ENCODE measurements at regions not wholly inside any gene's neighbourhood (a gene's known extent, or its start where the extent isn't known, plus 50 kb on each side); places are given as distances from the start of the nearest gene placed in this dataset.

GRCh38 chr2:2600366-2600765 is 269.3 kb upstream of the MYT1L start:
- Histone ChIP-seq H3K23ac (ENCODE audit: low read depth, low read length) (no peak overlapping the region), H3K9me3 (ENCODE audit: control insufficient read depth, insufficient read depth, low read length) (peaks cover 22% of the 10 kb centered on the region; the same call in 1 of the 2 replicates), H2AK9ac (replicated peaks; ENCODE audit: low read depth, low read length, poor library complexity) (no peak overlapping the region), H2AFZ (replicated peaks; ENCODE audit: low read length, poor library complexity) (no peak overlapping the region), H2BK20ac (ENCODE audit: low read depth, low read length) (no peak overlapping the region), H2BK120ac (ENCODE audit: low read depth, low read length) (no peak overlapping the region), H3K27me3 (ENCODE audit: control insufficient read depth, insufficient read depth, low read length) (no peaks in the 10 kb centered on the region), H3K9ac (ENCODE audit: low read depth, low read length) (no peak overlapping the region), H3K56ac (ENCODE audit: extremely low read depth, insufficient read depth, low read length) (no peak overlapping the region), H3K79me1 (ENCODE audit: low read depth in 1 of 2, low read length in 2 of 2) (no peaks in the 10 kb centered on the region), H4K20me1 (ENCODE audit: insufficient read depth, low read length) (no peaks in the 10 kb centered on the region), H3K4ac (ENCODE audit: low read depth, low read length) (no peak overlapping the region), H3K14ac (replicated peaks; ENCODE audit: low read depth, low read length) (no peak overlapping the region), H3K18ac (ENCODE audit: low read depth, low read length) (no peak overlapping the region), H3K4me1 (ENCODE audit: control insufficient read depth, insufficient read depth, low read length) (no peaks in the 10 kb centered on the region), H4K8ac (ENCODE audit: low read depth in 2 of 2, low read length in 2 of 2) (no peak overlapping the region), H3K4me3 (ENCODE audit: insufficient read depth, low read depth, low read length) (no peak overlapping the region), H2AK5ac (ENCODE audit: low read depth, low read length) (no peak overlapping the region), H2BK5ac (ENCODE audit: low read depth, low read length, poor library complexity, severe bottlenecking) (no peak overlapping the region), H3K27ac (ENCODE audit: insufficient read depth, low read length) (no peak overlapping the region), H2BK15ac (ENCODE audit: low read depth, low read length) (no peak overlapping the region), H4K91ac (ENCODE audit: insufficient read depth, low read depth, low read length) (no peak overlapping the region), H3K36me3 (ENCODE audit: control insufficient read depth, insufficient read depth, low read length) (no peaks in the 10 kb centered on the region), H3K9me1 (ENCODE audit: insufficient read depth, low read length) (no peaks in the 10 kb centered on the region), H3K4me2 (ENCODE audit: low read depth, low read length) (no peak overlapping the region), H4K5ac (ENCODE audit: low read depth, low read length) (no peak overlapping the region)
- ChIA-PET CTCF (no interaction called here), POLR2A (ENCODE audit: unreplicated experiment) (no interaction called here)
- BruUV-seq (replicated peaks), result no TSS peak
- intact Hi-C loops (cut with micrococcal nuclease) (no loop called here), dilution Hi-C loops (cut with HindIII; ENCODE audit: low sequenced_read_pairs, unreplicated experiment) (no loop called here), in situ Hi-C loops (cut with MboI; ENCODE audit: low sequenced_read_pairs) (no loop called here)
- TF ChIP-seq BHLHE40 (IDR thresholded peaks at IDR 0.05; ENCODE audit: low read depth, low read length) (no peak), RCOR1 (IDR thresholded peaks at IDR 0.05; ENCODE audit: insufficient replicate concordance, low read length) (no peak), ELK1 (IDR thresholded peaks at IDR 0.05; ENCODE audit: borderline replicate concordance, low read depth, low read length) (no peak), FOS (IDR thresholded peaks at IDR 0.05; ENCODE audit: low read depth, low read length) (no peak), POLR2A (IDR thresholded peaks at IDR 0.05; ENCODE audit: low read depth, low read length) (no peak), MXI1 (IDR thresholded peaks at IDR 0.05; ENCODE audit: borderline replicate concordance, low read depth, low read length) (no peak), RAD21 (IDR thresholded peaks at IDR 0.05; ENCODE audit: low read length) (no peak), NFE2L2 (IDR thresholded peaks at IDR 0.05; ENCODE audit: low read depth, low read length) (no peak), MAZ (IDR thresholded peaks at IDR 0.05; ENCODE audit: borderline replicate concordance, low read depth, low read length) (no peak), CHD1 (IDR thresholded peaks at IDR 0.05; ENCODE audit: low read depth, low read length) (no peak), SMC3 (IDR thresholded peaks at IDR 0.05; ENCODE audit: low read depth, low read length) (no peak), CEBPB (IDR thresholded peaks at IDR 0.05; ENCODE audit: low read depth, low read length) (no peak), RFX5 (IDR thresholded peaks at IDR 0.05; ENCODE audit: low read depth, low read length) (no peak), CTCF (conservative IDR thresholded peaks at IDR 0.05; ENCODE audit: low read depth, low read length) (no peak), MAFK (IDR thresholded peaks at IDR 0.05; ENCODE audit: low read depth, low read length) (no peak)
- TF ChIP-seq, protein P1, sequence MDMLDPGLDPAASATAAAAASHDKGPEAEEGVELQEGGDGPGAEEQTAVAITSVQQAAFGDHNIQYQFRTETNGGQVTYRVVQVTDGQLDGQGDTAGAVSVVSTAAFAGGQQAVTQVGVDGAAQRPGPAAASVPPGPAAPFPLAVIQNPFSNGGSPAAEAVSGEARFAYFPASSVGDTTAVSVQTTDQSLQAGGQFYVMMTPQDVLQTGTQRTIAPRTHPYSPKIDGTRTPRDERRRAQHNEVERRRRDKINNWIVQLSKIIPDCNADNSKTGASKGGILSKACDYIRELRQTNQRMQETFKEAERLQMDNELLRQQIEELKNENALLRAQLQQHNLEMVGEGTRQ (IDR thresholded peaks at IDR 0.05; ENCODE audit: low read depth, low read length), result no peak
- no CpG with 5 or more reads among the region's 8 CpGs for WGBS, 2 experiments (ENCODE audit: extremely low coverage in 2 of 2, insufficient read length in 1 of 2)
- ATAC-seq (ENCODE audit: low read depth) (no peak), DNase-seq (no peak)
